Transverse colon (tissue), 3 donors: ENCODE measurements at regions not wholly inside any gene's neighbourhood (a gene's known extent, or its start where the extent isn't known, plus 50 kb on each side); places are given as distances from the start of the nearest gene placed in this dataset.

Experiments used
- EP300 ChIP-seq: sonication (generic); formaldehyde crosslinking; IDR thresholded peaks from one replicate; pipeline ENCODE4 v1.6.1; 2017; ENCODE audit warnings: antibody characterized with exemption, low read depth
- POLR2A ChIP-seq: fragments of 450-650 bp; IDR thresholded peaks from one replicate; pipeline ENCODE4 v1.6.1; 2016; ENCODE audit warnings: antibody characterized with exemption, mild to moderate bottlenecking, moderate library complexity
- TF ChIP-seq, protein P1 (sequence below), 5 experiments: fragments of 200-600 bp in 3 of 5; fragments of 450-650 bp in 2 of 5; sonication (generic) in 3 of 5; IDR thresholded peaks; 1 replicate in 2 of 5; 2 replicates in 3 of 5; pipeline ENCODE4 v1.5.1; 2016 to 2017; ENCODE audit warnings: antibody characterized with exemption in 5 of 5, inconsistent platforms in 3 of 5, mild to moderate bottlenecking in 2 of 5, moderate library complexity in 1 of 5

DNA sequence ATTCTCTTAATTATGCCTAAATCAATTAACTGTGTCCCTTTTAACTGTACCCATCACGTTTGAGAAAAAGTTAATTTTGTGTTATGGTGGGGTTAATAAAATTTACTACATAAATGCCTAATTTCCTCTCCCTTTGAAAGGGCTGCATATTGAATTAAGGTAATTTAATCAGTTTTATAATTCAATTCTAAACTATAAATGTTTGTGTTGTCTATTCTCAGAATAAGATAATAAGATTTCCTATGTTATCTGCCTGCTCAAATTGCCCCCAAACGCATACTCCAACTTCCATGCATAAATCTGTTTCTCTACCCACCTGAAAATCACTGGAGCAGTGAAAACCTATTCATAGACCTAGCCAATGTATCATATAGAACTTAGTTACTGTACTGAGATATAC lies 1716.1 kb downstream of the SI start:
- TF ChIP-seq, protein P1, sequence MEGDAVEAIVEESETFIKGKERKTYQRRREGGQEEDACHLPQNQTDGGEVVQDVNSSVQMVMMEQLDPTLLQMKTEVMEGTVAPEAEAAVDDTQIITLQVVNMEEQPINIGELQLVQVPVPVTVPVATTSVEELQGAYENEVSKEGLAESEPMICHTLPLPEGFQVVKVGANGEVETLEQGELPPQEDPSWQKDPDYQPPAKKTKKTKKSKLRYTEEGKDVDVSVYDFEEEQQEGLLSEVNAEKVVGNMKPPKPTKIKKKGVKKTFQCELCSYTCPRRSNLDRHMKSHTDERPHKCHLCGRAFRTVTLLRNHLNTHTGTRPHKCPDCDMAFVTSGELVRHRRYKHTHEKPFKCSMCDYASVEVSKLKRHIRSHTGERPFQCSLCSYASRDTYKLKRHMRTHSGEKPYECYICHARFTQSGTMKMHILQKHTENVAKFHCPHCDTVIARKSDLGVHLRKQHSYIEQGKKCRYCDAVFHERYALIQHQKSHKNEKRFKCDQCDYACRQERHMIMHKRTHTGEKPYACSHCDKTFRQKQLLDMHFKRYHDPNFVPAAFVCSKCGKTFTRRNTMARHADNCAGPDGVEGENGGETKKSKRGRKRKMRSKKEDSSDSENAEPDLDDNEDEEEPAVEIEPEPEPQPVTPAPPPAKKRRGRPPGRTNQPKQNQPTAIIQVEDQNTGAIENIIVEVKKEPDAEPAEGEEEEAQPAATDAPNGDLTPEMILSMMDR (IDR thresholded peaks at IDR 0.05), result no peak
- TF ChIP-seq POLR2A (no peak), EP300 (no peak)
